GM21717 (cell line): ENCODE measurements at regions not wholly inside any gene's neighbourhood (a gene's known extent, or its start where the extent isn't known, plus 50 kb on each side); places are given as distances from the start of the nearest gene placed in this dataset.

Experiments
- ATAC-seq: cut with Tn5 transposase; IDR thresholded peaks from one replicate; pipeline ENCODE4 v1.9.1; 2021; ENCODE audit warnings: mild to moderate bottlenecking, moderate library complexity; ENCODE audit not compliant: unreplicated experiment

- no peak for ATAC-seq
Measured at GRCh38 chr4:71237641-71238040, 101.2 kb upstream of the SLC4A4 start.

DNA sequence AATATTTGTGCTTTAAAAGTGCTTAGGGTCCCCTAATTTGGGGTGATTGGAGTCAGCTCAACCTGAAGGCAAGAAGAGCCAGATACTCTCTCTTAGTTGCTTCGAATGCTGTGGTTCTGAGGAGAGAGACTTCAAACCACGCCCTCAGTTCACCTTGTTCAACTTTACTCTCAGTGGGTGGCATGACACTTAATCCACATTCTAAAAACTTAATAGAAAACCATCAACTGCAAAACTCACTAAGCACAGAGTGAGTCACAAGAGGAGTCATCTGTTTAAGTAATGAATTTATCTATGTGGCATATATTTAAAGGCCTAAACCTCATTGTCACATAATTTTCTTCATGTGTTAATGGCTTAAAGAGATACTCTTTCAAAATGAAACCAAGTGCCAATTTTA is 99.5 kb upstream of the SLC4A4 start:
- ATAC-seq: no peak

DNA sequence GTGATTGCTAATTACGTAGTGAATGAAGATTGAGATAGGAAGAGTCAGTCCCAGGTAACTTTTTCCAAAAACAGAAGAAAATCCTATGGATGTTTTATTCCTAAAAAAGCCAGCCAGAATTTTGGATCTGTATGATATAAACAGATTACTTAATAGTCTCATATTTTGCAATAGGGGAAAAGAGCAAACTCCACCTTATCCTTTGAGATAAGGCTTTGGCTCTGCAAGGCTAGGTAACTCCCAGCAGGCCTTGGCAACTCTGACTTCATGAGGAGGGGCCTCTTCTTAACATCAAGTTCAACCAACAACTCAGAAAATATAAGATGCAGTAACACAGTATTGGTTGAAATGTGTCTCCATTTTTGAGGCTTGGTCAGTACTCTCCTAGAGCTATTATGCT is 98.7 kb upstream of the SLC4A4 start:
- ATAC-seq: no peak

GRCh38 chr4:71241501-71242288 is 97.1 kb upstream of the SLC4A4 start:
- no peak for ATAC-seq

DNA sequence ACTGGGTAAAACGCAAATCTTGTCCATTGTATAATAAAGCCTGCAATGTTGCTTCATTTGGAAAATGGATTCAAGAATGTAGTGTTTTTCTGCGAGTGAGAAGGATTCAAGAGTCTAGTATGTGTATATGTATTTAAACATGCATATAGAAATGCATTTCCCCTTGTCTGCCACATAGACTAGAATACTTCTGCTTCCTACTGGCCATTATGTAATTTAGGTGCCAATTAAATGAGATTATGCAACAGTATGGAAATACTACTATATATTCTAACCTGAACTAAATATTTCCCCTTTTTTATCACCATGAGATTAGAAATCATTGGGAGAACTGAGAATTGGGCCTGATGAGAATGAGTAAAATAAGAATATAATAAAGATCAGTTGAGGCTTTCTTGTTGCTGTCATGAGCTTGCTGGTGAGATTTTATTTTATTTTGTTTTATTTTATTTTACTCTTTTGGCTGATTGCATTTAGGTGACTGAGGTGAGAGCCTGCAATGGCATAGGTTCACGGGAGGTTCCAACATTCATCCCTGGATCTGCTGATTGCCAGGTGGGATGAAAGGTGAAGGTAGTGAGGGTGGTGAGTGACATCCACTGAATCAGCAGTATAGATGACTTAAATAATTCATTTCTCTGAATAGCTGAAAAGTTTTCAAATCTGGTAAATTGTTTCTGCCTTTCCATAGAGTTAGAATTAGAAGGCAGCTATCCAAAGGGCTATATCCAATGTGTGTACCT is 95.6 kb upstream of the SLC4A4 start:
- ATAC-seq: no peak

- no peak for ATAC-seq
Measured at GRCh38 chr4:71247706-71248105, 91.1 kb upstream of the SLC4A4 start.

- ATAC-seq: no peak
Measured at GRCh38 chr4:71251261-71251660, 87.6 kb upstream of the SLC4A4 start.

DNA sequence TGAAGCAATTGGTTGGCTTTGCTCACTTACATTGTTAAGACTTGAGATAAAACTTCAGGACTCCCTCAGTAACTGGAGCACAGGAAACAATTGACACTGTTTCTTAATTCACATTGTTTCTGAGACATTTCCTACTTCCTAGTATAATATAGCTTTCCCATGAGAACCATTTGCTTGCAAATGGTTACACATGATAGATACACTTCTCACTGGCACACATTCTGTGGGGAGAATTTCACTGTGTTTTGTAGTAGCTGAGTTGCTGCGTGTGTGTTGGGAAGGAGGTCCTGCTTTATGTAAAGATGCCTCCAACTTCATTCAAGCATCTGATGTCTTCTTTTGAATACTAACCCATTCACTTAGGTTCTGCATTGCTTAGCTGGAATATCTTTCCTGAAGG is 85.3 kb upstream of the SLC4A4 start:
- ATAC-seq: no peak

DNA sequence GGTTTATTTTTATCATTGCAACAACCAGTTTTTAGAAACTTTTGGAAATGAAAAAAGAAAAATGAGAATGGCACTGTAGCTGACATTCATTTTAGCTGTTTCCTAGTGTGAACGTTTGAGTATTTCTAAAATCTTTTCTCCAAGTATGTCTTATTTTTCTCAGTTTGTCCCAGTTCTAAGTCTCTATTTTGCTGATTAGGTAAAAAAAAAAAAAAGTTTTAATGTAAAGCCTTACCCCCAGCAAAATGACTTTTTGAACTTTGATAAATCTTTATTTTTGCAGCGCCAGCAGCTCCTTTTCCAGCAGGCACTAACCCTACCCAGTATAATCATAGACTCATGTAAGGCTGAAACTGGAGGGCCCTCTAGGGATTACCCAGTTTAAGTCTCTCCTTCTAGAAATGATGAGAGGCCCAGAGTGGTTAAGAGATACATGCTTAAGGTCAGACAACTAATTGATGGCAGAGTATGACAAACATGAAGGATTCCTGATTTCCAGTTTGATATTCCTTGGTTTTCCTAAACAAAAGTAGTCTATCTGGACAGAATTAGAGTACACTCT is 84.3 kb upstream of the SLC4A4 start:
- peak; percentile 53 for ATAC-seq

- ATAC-seq: no peak
Measured at GRCh38 chr4:71255976-71256375, 82.8 kb upstream of the SLC4A4 start.

DNA sequence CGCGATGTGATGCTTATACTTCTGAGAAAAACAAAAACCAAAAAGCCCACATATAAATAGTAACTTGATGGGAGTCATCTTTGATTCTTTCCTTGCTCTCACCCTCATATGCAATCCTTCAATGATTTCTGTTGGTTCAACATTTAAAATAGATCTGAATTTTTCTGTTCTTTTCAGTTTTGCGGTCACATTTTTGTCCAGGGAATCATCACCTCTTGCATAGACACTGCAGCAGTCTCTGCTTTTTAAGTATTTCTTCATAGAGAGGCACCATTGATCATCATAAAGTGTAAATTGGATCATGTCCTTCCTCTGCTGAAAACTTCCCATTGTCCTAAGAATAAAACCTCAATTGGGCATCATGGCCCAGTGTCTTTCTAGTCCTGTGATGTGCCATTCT is 81.1 kb upstream of the SLC4A4 start:
- ATAC-seq: no peak

- no peak for ATAC-seq
Measured at GRCh38 chr4:71258323-71258722, 80.5 kb upstream of the SLC4A4 start.

DNA sequence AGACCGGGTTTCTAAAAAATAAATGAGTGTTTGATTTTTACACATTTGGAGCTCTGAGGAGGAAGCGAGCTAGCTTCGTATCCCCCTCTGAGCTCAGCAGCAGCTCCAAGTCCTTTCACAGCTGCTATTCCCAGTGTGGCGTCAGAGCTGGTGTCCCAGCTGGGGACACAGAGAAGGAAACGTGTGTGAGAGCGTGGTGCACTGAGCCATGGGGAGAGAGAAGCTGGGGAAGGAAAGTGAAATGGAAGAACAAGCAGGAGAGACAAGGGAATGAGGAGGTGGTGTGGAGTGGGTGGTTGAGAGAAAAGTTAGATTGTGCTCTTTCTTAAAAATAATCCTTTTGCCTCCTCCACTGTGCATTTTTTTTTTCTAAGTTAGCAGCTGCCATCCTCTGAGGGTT is 79.5 kb upstream of the SLC4A4 start:
- ATAC-seq: no peak

- no peak for ATAC-seq
Measured at GRCh38 chr4:71259911-71260331, 78.9 kb upstream of the SLC4A4 start.

DNA sequence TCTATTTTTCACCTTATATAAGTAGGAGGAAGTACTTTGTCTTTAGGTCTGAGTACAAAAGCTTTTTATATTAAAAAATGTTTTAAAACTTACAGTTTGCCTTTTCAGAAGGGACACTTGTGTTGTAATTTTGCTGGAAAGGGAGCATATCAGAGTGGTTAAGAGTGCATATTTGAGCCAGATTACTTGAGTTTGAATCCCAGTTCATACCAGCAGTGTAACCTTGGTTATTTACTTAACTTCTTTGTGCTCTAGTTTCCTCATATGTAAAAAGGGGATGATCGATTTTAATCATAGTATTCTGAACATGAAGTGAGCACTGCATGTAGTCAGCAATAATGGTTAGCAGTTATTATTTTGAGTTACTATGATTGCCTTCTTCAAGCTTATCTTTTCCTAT is 78.3 kb upstream of the SLC4A4 start:
- ATAC-seq: no peak

DNA sequence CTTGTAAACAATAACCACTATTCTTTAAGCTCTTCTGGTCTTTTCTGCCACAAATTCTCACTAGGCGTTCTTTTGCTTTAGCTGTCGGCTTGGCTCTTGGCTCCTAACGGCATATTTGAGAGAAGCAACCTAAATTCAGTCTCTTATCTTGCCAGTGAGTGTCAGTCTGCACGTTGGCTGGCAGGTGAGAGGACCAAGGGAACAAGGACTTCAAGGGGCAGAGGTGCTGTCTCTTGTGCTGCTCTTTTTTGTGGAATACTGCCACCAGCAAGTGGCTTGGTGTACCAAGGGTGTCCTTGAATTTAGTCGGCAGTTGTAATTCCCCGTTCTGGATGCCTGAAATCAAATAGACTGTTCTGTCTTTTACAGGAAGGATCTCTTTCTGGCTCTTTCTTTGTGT is 77.8 kb upstream of the SLC4A4 start:
- ATAC-seq: no peak

GRCh38 chr4:71261633-71262121 is 77.1 kb upstream of the SLC4A4 start:
- ATAC-seq: no peak

- no peak for ATAC-seq
Measured at GRCh38 chr4:71262161-71262560, 76.7 kb upstream of the SLC4A4 start.

- ATAC-seq: peak; percentile 42
Measured at GRCh38 chr4:71266090-71266794, 72.6 kb upstream of the SLC4A4 start.

DNA sequence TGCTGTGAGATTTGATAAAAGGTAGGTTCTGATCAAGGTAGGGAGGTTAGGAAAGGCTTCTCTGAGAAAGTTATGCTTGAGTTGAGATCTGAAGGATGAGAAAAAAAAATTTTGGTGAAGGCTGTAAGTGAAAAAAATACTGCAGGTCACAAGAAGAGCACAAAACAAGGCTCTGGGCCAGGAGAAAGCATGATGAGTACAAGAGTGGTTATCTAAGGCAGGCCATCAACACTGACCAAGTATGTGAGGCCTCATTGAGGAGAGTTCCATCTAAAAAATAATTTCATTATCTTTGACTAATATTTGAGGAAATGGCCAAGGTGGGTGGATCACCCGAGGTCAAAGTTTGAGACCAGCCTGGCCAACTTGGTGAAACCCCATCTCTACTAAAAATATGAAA is 71.6 kb upstream of the SLC4A4 start:
- no peak for ATAC-seq

DNA sequence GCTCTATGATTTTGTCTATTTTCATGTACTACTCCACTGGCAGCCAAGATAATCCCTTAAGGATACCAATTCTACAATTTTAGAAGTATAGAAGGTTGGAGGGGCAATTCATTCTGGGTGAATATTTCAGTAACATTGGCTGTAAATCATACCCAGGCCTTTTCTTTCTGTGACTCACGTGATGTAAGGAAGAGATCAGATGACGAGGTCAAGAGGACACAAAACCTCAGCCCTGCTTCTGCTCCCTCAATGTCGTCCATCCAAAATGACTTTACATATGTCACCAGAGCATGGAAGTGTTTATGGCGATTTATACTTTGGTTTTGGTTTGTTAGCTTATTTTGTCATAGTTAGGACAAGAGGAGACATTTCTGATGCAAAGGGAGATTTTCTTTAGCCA is 70.7 kb upstream of the SLC4A4 start:
- no peak for ATAC-seq
